Esophagus muscularis mucosa (tissue), 4 donors: ENCODE measurements at regions not wholly inside any gene's neighbourhood (a gene's known extent, or its start where the extent isn't known, plus 50 kb on each side); places are given as distances from the start of the nearest gene placed in this dataset.

Source experiments
- DNase-seq: peaks from one replicate; pipeline ENCODE4 v3.0.0-alpha.2; 2017; ENCODE audit errors: extremely low spot score
- H3K27ac ChIP-seq, 4 donors: fragments of 200-600 bp; sonication (generic); replicated peaks in 1 of 4; 1 replicate in 3 of 4; 2 replicates in 1 of 4; pipeline ENCODE4 v1.5.1; 2016 to 2019; ENCODE audit warnings: mild to moderate bottlenecking in 1 of 4
- H3K27me3 ChIP-seq, 4 donors: fragments of 200-600 bp; sonication (generic); one replicate each; pipeline versions ENCODE4 v1.5.1 to v1.6.0; 2016 to 2019
- H3K36me3 ChIP-seq, 4 donors: fragments of 200-600 bp; sonication (generic); one replicate each; pipeline ENCODE4 v1.5.1; 2016 to 2019
- H3K4me1 ChIP-seq, 4 donors: fragments of 200-600 bp; sonication (generic); one replicate each; pipeline ENCODE4 v1.5.1; 2016 to 2019
- H3K4me3 ChIP-seq, 4 donors: fragments of 200-600 bp; sonication (generic); 1 replicate in 2 of 4; 2 replicates in 2 of 4; pipeline ENCODE4 v1.5.1; 2016 to 2019; ENCODE audit warnings: mild to moderate bottlenecking in 4 of 4, moderate library complexity in 1 of 4
- H3K9me3 ChIP-seq, 4 donors: fragments of 200-600 bp; sonication (generic); 1 replicate in 3 of 4; 2 replicates in 1 of 4; pipeline ENCODE4 v1.5.1; 2016 to 2019
- CTCF ChIP-seq, 3 experiments: fragments of 200-600 bp in 2 of 3; fragments of 450-650 bp in 1 of 3; sonication (generic) in 2 of 3; IDR thresholded peaks; one replicate each; pipeline ENCODE4 v1.5.1; 2017 to 2019; ENCODE audit warnings: antibody characterized with exemption in 3 of 3, mild to moderate bottlenecking in 2 of 3, moderate library complexity in 1 of 3
- EP300 ChIP-seq: sonication (generic); formaldehyde crosslinking; IDR thresholded peaks from one replicate; pipeline ENCODE4 v1.6.1; 2017; ENCODE audit warnings: antibody characterized with exemption
- POLR2A ChIP-seq: fragments of 450-650 bp; IDR thresholded peaks from one replicate; pipeline ENCODE4 v1.6.1; 2017; ENCODE audit warnings: antibody characterized with exemption, moderate library complexity, mild to moderate bottlenecking, low read depth
- POLR2AphosphoS5 ChIP-seq, 2 donors: sonication (generic); formaldehyde crosslinking; IDR thresholded peaks; one replicate each; pipeline ENCODE4 v1.6.1; 2017; ENCODE audit warnings: antibody characterized with exemption in 2 of 2
- WGBS: methylation state at CpG from one replicate; pipeline ENCODE4 v1.1.5; 2018; 5-methylcytosine and 5-hydroxymethylcytosine counted together
- intact Hi-C: fragments of 100-400 bp; cut with DNase I; formaldehyde crosslinking; loops from one replicate; pipeline ENCODE4 v1.15.1; 2023

GRCh38 chr12:77751939-77752338, 78.8 kb upstream of the NAV3 start:
- TF ChIP-seq POLR2A (no peak), CTCF (IDR thresholded peaks at IDR 0.05) (no peak), EP300 (no peak), POLR2AphosphoS5 (IDR thresholded peaks at IDR 0.05) (no peak)
- Histone ChIP-seq H3K4me1 (no peaks in the 10 kb centered on the region), H3K36me3 (no peaks in the 10 kb centered on the region), H3K27ac (no peak overlapping the region), H3K9me3 (no peaks in the 10 kb centered on the region), H3K4me3 (no peak overlapping the region), H3K27me3 (no peaks in the 10 kb centered on the region)
- WGBS = 21% methylated on average over 2 of the region's 2 CpGs
- DNase-seq = no peak
- intact Hi-C loops = no loop called here

GRCh38 chr12:77746096-77746495, 84.6 kb upstream of the NAV3 start:
- Histone ChIP-seq H3K27me3 (no peaks in the 10 kb centered on the region), H3K9me3 (no peaks in the 10 kb centered on the region), H3K4me3 (no peak overlapping the region), H3K4me1 (no peaks in the 10 kb centered on the region), H3K27ac (no peak overlapping the region), H3K36me3 (no peaks in the 10 kb centered on the region)
- intact Hi-C loops = no loop called here
- TF ChIP-seq POLR2AphosphoS5 (IDR thresholded peaks at IDR 0.05) (no peak), POLR2A (no peak), CTCF (IDR thresholded peaks at IDR 0.05) (no peak), EP300 (no peak)
- no peak for DNase-seq
- WGBS = 53% methylated on average over 3 of the region's 3 CpGs

GRCh38 chr12:77745624-77746023, 85.1 kb upstream of the NAV3 start:
- no peaks in the 10 kb centered on the region for H3K9me3 ChIP-seq
- TF ChIP-seq POLR2A (no peak), CTCF (IDR thresholded peaks at IDR 0.05) (no peak), EP300 (no peak), POLR2AphosphoS5 (IDR thresholded peaks at IDR 0.05) (no peak)
- no peaks in the 10 kb centered on the region for H3K4me1 ChIP-seq
- no peak overlapping the region for H3K4me3 ChIP-seq
- no peaks in the 10 kb centered on the region for H3K36me3 ChIP-seq
- H3K27me3 ChIP-seq = no peaks in the 10 kb centered on the region
- no peak for DNase-seq
- intact Hi-C loops = no loop called here
- H3K27ac ChIP-seq = no peak overlapping the region
- 72% methylated on average over 1 of the region's 1 CpG for WGBS

GRCh38 chr12:77742631-77743030, 88.1 kb upstream of the NAV3 start:
- Histone ChIP-seq H3K27ac (no peak overlapping the region), H3K4me1 (no peaks in the 10 kb centered on the region), H3K4me3 (no peak overlapping the region), H3K36me3 (no peaks in the 10 kb centered on the region), H3K27me3 (no peaks in the 10 kb centered on the region), H3K9me3 (no peaks in the 10 kb centered on the region)
- intact Hi-C loops = no loop called here
- WGBS = 87% methylated on average over 1 of the region's 1 CpG
- TF ChIP-seq CTCF (IDR thresholded peaks at IDR 0.05) (no peak), POLR2AphosphoS5 (IDR thresholded peaks at IDR 0.05) (no peak), EP300 (no peak), POLR2A (no peak)
- DNase-seq = no peak

- Histone ChIP-seq H3K36me3 (no peaks in the 10 kb centered on the region), H3K4me1 (no peaks in the 10 kb centered on the region), H3K9me3 (peaks cover 0 to 2% (median 0%) of the 10 kb centered on the region in 4 donors), H3K27me3 (no peaks in the 10 kb centered on the region), H3K4me3 (no peak overlapping the region), H3K27ac (no peak overlapping the region)
- intact Hi-C loops = no loop called here
- DNase-seq = no peak
- TF ChIP-seq EP300 = no peak
- no peak for TF ChIP-seq POLR2AphosphoS5 (IDR thresholded peaks at IDR 0.05)
- TF ChIP-seq CTCF (IDR thresholded peaks at IDR 0.05) = no peak
- TF ChIP-seq POLR2A = no peak
- WGBS = 97% methylated on average over 1 of the region's 1 CpG
Observed at GRCh38 chr12:77741974-77742517, 88.6 kb upstream of the NAV3 start.
